HG03442 (cell line): ENCODE measurements at regions not wholly inside any gene's neighbourhood (a gene's known extent, or its start where the extent isn't known, plus 50 kb on each side); places are given as distances from the start of the nearest gene placed in this dataset.
"Not testable (repeated sequence)": the region's sequence is repeated elsewhere in the genome, so short reads cannot be mapped to it uniquely, and the experiment has no call there.

Source experiments
- ATAC-seq: cut with Tn5 transposase; IDR thresholded peaks from one replicate; pipeline ENCODE4 v1.9.1; 2021; ENCODE audit warnings: mild to moderate bottlenecking, moderate library complexity; ENCODE audit not compliant: unreplicated experiment

DNA sequence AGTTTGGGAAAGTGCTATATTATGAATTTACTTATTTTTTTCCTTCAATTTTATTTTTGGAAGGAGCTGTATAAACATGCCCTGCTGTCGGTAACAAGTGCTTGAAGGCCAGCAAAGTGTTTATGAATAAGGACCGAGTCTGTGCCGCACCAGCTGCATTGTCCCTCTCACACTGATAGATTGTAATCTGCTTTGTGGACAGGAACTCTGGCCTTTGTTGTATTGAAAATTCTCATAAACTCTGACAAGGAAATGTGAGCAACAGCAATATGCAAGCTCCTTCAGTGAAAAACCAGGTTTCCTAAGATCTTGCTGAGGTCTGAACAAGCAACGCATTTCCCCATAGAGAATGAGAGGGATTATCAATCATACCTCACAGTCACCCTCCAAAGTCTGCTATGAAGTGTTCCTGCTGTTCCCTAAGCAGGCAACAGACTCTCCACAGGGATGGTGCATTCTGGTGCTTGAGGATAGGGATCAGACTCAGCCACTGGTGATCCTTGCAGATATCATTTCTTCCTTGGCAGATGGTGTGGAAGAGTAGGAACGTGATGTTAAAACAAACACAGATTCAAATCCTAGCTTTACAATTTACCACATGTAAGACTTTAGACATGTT is 109.6 kb downstream of the KCNJ2 start:
- no peak for ATAC-seq

- no peak for ATAC-seq
These were observed 117.1 kb downstream of the KCNJ2 start for GRCh38 chr17:70286391-70286790.

DNA sequence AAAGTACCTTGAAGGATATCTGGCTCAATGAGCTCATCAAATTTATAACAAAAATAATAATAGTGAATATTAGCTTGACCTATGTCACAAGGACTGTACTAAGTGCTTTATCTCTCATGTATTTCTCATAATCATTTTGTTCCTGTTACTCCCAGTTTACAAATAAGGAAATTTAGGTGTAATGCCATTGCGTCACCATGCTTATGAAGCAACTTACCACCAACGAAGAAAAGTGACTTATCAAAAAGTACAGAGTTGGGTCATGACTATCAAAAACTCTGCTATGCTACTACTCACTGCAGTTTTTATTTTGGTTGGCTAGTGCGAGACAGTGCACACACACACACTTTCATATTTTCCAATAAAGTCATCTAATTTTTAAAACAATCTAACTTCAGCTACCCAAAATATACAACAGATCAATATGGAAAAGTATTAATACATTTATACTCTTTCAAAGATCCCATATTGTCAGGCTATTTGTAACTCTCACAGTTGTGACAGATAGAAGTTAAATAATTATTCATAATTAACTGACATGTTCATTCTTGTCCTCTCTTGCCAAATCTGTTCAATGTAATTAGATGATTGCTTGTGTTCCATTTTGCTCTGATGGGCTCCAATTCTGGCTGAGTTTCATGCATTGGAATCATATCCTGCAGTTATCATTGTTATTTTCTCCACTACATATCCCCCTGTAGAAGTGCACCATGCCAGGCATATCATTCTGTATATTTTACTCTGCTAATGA is 119.4 kb downstream of the KCNJ2 start:
- no peak for ATAC-seq

- no peak for ATAC-seq
These were observed 121.4 kb downstream of the KCNJ2 start for GRCh38 chr17:70290770-70291169.

DNA sequence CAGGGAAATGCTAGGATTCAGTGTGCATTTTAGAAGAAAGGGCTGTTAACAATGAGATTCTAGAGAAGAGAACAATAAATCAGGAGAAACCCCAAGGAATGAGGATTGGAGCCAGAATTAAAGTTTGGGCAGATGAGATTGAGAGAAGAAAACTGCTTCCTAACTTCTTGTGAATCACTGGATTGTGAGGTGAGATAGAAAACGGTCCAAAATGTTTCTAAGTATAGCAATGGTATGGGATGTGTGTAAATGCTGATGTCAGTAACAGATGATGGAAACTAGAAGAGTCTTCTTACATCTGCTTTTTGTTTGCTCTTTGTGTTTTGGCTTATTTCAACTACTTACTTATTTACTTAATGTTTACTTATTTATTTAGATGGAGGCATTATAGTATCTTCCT is 123.0 kb downstream of the KCNJ2 start:
- no peak for ATAC-seq

DNA sequence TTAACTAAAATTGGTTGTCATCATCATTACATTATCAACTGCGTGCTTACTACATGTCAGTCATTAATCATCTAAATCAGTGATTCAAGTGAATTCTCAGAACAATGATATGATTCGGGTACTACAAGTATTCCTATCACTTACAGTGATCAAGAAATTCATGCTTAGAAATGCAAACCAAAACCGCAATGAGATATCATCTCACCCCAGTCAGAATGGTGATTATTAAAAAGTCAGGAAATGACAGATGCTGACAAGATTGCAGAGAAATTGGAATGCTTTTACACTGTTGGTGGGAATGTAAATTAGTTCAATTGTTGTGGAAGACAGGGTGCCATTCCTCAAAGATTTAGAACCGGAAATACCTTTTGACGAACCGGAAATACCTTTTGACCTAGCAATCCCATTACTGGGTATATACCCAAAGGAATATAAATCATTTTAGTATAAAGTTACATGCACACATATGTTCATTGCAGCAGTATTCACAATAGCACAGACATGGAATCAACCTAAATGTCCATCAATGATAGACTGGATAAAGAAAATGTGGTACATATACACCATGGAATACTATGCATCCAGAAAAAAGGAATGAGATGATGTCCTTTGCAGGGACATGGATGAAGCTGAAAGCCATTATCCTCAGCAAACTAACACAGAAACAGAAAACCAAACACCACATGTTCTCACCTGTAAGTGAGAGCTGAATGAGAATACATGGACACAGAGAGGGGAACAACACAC is 124.4 kb downstream of the KCNJ2 start:
- ATAC-seq = not testable (repeated sequence)

- no peak for ATAC-seq
These were observed 126.0 kb downstream of the KCNJ2 start for GRCh38 chr17:70295329-70295728.

DNA sequence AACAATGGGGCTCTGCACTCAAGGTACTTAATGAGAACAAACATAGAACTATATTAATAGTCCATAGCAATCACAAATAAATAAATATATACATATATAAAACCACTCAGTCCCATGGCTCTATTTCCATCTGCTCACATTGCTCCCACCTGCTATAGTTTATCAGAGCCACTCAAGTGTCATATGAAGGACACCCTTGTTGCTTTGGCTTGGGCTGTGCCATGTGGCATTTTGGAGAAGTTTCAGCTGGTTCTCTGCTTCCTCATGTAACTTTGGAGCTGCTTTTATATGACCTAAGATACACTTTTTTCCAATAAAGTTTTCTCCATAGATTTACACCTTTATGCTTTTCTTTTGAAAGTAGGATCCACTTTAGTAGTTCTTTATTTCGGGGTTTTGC is 126.4 kb downstream of the KCNJ2 start:
- no peak for ATAC-seq

GRCh38 chr17:70296456-70296855 is 127.1 kb downstream of the KCNJ2 start:
- ATAC-seq = no peak

- no peak for ATAC-seq
These were observed 128.1 kb downstream of the KCNJ2 start for GRCh38 chr17:70297397-70297796.

DNA sequence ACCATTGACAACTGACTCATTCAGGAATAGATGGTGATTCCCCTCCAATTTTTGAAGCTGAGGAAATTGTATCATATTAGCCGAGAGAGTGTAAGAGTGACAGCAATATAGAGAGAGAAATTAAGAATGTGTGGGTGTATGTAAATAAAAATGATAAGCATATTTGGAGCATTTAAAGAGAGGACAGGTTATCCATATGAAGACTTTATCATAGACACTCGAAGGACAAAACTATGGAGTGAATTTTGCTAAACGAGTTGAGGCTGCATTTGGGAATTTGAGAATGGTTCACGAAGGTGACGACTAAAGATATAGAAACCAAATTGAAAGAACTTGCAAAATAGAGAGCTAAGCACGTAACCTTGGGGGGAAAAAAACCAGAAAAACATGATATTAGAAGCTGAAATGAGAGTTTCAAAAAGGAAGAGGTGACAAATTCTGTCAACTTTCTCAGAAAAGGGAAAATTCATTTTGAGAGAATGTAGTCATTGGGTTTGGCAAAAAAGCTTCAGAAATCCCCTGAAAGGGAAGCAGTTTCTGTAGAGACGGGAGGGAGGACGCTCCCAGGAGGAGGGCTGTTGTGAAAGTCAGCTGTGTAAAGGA is 129.7 kb downstream of the KCNJ2 start:
- ATAC-seq = peak; percentile 69

DNA sequence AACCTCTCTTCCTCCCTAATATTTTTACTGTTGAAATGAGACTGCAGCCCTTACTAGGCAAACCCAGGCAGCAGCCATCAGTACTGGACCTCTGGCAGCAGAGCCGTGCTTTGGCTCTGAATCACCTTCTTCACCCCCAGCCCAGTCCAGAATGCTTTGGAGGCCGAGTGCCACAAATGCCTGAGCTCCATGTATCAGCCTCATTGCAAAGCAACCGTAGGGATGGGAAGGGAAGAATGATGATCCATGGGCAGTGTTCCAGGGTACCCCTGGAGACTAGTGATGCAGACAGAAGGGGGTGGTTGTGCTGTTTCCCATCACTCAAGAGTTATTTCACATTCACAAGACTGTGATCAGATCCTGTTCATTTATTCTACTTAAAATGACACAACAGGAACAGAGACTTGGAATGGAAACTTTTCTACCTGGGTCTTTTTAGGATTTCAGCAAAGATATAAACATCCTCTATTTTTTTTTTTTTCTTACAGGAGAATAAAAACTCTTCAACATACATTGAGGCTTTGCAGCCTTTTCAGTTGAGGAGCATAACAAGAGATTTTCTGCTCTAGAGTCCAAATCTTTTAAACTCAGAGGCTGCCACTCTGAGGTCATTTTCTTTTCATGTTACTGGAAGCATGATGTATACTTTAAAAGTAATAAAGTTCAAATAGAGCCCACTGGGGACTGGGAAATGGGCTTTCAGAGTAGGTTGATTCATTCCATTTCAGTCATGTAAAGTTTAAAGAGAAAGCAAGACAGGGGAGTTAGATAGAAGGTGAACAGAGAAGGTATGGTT is 138.3 kb downstream of the KCNJ2 start:
- ATAC-seq = no peak

GRCh38 chr17:70308618-70309017 is 139.3 kb downstream of the KCNJ2 start:
- no peak for ATAC-seq

GRCh38 chr17:70310221-70310672 is 140.9 kb downstream of the KCNJ2 start:
- ATAC-seq = no peak

DNA sequence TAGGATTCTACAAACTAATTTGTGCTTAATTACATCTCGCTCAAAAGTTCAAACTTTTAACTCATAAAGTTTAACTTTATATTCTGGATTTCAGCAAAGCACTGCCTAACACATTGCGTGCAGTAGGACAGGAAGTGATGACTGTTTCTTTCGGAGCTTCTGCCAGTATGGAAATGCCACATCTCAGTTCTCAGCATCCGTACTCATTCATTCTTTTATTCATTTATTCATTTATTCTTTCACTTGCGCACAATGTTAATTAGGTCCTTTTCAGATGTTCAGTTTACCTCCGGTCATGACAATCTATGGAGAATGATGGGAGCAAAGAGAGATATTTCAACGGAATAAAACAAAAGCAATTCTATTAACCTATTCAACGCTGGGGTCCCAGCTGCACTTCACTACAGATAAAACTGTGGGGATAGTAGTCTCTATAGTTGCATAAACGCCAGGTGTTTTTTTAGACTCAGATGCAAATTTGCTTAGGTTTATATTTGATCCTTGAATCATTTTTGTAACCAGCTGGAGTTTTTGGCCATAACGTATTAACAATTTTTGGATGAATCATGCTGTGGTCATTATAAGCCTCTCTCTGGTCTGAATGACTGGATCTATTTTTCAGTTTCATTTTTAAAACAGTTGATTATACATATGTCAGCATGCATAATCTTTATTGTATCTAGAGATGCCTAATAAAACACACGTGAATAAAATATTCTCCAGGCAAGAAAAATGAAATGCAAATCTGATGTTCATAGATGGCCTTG is 143.9 kb downstream of the KCNJ2 start:
- ATAC-seq = no peak

- no peak for ATAC-seq
These were observed 144.8 kb downstream of the KCNJ2 start for GRCh38 chr17:70314096-70314495.

- no peak for ATAC-seq
These were observed 145.2 kb downstream of the KCNJ2 start for GRCh38 chr17:70314506-70314905.

GRCh38 chr17:70317421-70317820 is 148.1 kb downstream of the KCNJ2 start:
- ATAC-seq = no peak

DNA sequence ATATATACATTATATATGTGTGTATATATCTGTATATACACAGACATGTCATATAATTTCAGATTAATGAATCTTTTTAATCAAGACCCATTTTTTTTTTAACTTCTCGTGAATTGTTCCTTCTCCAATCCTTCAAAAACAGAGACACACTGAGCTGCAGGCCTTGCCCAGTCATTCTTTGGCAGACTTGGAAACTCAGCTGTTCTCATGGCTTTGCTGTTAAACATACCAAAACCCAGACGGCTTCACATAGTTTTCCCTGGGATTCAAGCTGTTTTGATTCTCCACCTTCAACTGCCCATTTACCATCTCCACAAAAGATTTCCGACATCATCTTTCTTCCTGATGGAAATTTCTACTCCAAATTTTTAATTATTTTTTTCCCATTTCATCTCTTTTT is 148.7 kb downstream of the KCNJ2 start:
- no peak for ATAC-seq

- ATAC-seq = no peak
These were observed 150.2 kb downstream of the KCNJ2 start for GRCh38 chr17:70319516-70319915.
